HG02623 (cell line): ENCODE measurements at regions not wholly inside any gene's neighbourhood (a gene's known extent, or its start where the extent isn't known, plus 50 kb on each side); places are given as distances from the start of the nearest gene placed in this dataset.
"Not testable (repeated sequence)": the region's sequence is repeated elsewhere in the genome, so short reads cannot be mapped to it uniquely, and the experiment has no call there.

Source experiments
- ATAC-seq: cut with Tn5 transposase; IDR thresholded peaks from one replicate; pipeline ENCODE4 v1.9.1; 2021; ENCODE audit warnings: moderate library complexity; ENCODE audit not compliant: unreplicated experiment

DNA sequence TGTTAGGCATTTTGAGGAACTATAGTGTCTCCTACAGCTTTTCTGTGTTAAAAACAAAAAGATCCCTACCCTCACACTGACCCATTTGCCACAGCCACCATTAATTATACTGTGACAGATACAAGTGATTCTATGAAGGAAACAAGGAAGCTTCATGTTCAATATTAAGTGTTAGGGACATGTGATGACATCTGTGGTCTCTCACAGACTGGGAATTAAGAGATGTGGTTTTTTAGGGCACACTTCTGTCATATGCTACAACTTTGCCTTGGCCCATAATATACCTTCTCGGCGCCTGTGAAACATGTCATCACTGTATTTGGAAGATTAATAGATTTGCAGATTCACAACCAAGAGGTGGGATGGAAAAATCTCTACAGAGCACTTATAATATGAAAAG is 102.9 kb upstream of the TCF21 start:
- ATAC-seq: no peak

DNA sequence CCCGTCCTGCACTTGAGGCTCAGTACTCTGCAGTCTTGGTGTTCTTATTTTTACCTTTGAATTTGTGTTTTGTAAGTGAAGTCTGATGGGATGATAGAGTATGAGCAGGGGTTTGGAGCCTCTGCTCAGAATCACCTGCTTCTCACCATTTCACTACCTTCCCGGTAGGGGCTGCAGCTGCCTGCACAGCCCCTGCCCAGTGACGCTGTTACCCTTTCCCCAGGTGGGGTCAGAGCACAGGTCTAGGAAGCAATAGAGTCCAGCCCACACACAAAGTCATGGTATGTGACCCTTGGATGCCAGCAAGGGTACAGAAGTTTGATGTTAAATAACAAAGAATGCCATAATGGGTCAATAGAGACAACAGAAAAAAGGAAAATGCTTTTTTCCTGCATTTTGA is 101.8 kb upstream of the TCF21 start:
- no peak for ATAC-seq

- ATAC-seq: no peak
Observed at GRCh38 chr6:133787859-133788505, 100.9 kb upstream of the TCF21 start.

DNA sequence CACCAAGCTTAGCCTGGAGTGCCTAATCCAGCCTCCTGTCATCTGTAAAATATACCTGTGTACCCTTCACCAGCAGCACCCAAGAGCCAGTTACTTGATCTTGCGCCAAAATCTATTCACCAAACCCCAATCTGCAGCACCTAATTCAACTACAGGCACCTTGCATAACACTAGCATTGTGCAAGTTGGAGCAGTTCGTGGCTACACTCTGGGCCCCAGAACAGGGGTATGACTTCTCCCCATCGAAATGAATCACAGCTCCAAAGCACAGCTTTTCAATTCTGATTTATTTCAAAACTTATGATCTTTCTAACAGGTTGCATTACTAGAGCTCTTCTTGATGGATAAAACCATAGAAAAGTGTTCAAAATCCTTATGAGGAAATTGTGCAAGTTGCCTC is 100.4 kb upstream of the TCF21 start:
- no peak for ATAC-seq

DNA sequence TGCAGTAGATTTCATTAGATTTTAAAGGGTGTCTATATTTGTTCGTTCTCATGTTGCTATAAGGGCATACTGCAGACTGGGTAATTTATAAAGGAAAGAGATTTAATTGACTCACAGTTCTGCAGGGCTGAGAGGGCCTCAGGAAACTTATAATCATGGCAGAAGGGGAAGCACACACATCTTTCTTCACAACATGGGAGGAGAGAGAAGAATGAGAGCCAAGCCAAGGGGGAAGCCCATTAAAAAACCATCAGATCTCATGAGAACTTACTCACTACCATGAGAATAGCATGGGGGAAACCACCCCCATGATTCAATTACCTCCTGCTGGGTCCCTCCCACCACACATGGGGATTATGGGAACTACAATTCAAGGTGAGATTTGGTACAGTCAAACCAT is 99.5 kb upstream of the TCF21 start:
- ATAC-seq: not testable (repeated sequence)

GRCh38 chr6:133790756-133791155 is 98.2 kb upstream of the TCF21 start:
- not testable (repeated sequence) for ATAC-seq

DNA sequence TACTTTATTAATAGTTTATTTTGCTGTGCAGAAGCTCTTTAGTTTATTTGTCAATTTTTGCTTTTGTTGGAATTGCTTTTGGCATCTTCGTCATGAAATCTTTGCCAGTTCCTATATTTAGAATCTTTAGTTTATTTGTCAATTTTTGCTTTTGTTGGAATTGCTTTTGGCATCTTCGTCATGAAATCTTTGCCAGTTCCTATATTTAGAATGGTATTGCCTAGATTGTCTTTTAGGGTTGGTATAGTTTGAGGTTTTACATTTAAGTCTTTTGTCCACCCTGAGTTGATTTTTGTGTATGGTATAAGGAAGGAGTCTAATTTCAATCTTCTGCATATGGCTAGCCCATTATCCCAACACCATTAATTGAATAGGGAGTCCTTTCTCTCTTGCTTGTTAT is 93.9 kb upstream of the TCF21 start:
- ATAC-seq: not testable (repeated sequence)

GRCh38 chr6:133796235-133796634 is 92.7 kb upstream of the TCF21 start:
- ATAC-seq: no peak

DNA sequence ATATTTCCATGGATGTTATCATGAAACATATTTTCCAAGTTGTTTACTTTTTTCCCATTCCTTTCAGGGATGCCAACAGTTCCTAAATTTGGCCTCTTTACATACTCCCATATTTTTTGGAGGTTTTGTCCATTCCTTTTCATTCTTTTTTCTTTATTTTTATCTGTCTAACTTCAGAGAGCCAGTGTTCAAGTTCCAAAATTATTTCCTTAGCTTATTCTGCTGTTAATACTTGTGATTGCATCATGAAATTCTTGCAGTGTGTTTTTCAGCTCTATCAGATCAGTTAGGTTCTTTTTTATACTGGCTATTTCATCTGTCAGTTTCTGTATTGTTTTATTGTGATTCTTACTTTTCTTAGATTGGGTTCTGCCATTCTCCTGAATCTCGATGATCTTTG is 89.9 kb upstream of the TCF21 start:
- no peak for ATAC-seq

DNA sequence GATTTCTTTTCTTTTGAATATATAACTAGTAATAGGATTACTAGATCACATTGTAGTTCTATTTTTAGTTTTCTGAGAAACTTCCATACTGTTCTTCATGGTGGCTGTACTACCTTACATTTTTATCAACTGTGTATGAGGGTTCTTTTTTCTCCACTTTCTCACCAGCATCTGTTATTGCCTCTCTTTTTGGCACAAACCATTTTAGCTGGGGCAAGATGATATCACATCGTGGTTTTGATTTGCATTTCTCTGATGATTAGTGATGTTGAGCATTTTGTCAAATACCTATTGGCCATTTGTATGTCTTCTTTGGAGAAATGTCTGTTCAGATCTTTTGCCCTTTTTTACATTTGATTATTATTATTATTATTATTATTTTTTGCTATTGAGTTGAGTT is 86.1 kb upstream of the TCF21 start:
- no peak for ATAC-seq

- no peak for ATAC-seq
Observed at GRCh38 chr6:133804265-133804664, 84.6 kb upstream of the TCF21 start.

DNA sequence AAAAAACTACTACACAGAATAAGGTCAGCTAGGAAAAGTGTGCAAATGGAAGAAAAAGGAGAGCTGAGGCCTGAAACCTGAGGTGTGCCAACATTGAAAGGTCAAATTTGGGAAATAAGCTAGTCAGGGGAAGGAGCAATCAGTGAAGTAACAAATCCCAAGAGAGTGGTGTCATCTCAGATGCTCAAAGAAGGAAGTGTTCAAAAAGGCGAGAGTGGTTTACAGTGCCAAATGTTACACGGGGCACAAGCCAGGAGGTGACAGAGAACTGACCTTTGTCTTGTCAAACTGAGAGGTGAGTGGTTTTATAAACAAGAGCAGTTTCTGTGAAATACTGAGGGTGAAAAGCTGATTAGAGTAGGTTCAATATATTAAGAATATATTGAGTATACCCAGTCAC is 83.0 kb upstream of the TCF21 start:
- ATAC-seq: no peak

DNA sequence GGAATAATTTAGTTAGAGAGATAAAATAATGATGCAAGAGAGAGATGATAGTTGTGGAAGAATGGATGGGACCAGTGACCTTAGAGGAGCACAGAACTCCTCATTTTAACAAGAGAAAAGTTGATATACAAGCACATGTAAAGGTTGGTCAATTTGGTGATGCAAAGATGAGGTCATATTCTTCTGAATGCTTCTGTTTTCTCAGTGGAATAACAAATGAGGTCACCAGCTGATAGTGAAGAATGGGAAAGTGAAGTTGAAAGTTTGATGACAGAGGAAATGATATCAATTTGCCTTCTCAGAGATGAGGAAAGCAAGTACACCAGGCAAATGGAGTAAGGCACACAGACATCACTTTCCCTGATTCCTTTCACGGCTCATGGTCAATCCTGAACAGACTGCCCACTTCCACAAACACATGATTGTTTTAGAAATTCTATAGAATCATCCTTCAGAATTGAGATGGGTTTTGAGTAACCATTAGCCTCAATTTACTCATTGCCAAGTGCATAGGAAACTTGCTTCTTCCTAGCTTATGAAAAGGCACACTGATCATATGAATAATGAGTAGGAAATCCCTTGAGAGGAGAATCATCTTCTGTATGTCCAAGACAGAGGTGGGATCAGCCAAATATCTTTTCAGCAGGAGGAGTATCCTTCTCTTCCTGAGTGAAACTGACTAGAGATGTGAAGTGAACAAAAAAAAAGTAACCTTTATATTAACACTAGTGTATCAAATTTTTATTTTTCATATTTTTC is 82.4 kb upstream of the TCF21 start:
- ATAC-seq: no peak

DNA sequence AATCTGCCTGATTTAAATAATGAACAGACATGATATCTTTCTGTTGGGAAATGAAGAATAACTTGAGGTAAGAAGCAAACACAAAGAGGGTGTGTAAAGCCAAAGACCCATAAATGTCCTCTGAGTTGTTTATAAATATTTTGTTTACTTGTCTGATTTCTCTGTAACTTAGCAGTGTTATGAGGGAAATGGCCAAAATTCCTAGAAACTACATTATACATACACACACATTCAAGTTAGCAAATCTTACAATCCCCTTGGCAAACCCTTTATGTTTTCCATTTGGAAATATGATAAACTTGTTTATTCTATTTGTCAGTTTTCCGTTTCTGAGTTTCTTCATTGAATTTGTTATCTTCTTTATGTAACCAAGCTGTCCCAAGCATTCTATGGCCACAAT is 81.4 kb upstream of the TCF21 start:
- ATAC-seq: no peak

- ATAC-seq: no peak
Observed at GRCh38 chr6:133809406-133809805, 79.5 kb upstream of the TCF21 start.

DNA sequence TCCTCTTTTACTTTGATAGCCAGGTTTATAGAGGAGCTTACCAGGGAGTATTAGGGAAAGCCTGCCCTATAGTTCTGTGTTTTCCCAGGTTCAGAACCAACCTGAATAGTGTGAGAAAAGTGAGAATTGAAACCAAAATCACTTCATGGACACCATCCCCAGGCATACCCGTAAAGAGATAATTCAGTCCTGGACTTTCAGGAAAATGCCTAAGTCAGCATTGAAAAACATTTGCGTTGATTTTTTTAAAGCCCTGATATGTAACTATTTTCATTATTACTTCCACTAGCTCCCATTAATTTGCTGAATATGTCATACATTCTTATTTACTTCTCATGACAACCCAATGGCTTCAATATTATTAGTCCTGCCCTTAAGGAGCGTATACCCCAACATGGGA is 77.4 kb upstream of the TCF21 start:
- ATAC-seq: no peak

DNA sequence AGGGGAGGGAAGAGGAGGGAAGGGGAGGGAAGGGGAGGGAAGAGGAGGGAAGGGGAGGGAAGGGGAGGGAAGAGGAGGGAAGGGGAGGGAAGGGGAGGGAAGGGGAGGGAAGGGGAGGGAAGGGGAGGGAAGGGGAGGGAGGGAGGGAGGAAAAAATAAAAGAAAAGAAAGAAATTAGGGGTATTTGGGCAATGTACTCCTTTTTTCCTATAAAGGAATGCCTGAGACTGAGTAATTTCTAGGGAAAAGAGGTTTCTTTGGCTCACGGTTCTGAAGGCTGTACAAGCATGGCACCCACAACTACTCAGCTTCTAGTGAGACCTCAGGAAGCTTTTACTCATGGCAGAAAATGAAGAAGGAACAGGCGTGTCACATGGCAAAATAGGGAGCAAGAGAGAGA is 76.5 kb upstream of the TCF21 start:
- not testable (repeated sequence) for ATAC-seq

DNA sequence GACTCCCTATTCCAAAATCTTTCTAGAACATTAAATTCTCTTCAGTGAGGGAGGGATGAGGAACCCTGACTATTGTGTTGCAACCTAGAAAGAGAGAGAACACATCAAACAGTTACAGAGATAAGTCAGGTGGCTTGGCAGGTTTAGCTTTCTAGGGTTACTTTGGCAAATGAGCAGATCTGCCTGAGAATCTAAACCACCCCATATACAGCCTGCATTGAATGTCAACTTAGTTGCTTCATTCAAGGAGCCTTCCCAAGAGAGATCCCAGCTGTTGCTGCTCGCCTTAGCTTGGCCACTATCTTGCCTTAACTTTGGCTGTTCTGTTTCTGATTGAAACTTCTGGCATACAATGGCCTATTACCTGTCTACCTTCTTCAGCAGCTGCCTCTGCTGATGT is 74.7 kb upstream of the TCF21 start:
- ATAC-seq: no peak

DNA sequence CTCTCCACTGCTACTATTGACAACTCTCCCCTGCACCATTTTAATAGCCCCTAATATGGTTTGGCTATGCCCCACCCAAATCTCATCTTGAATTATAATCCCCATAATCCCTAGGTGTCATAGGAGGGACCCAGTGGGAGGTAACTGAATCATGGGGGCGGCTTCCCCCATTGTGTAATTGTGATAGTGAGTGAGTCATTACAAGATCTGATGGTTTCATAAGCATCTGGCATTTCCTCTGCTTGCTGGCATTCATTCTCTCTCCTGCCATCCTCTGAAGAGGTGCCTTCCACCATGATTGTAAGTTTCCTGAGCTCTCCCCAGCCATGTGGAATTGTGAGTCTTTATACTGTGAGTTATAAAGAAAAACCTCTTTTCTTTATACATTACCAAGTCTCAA is 74.1 kb upstream of the TCF21 start:
- no peak for ATAC-seq

- no peak for ATAC-seq
Observed at GRCh38 chr6:133815313-133815712, 73.6 kb upstream of the TCF21 start.

DNA sequence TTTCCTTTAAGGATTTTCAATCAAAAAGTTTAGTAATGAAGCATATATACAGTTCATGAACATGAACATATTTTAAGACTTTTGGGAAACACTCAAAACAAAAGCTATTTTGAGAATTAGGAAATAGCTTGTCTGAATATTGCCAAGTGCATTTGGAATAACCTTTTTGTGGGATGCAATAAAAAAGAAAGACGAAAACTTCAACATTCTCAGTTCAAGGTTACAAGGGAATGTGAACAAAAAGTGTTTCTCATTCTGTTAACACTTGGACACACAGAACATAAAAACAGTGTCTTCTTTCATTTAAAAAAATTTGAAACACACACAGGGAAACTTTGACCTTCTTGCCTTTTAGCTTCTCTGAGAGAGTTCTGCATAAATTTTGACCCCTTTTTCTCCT is 72.7 kb upstream of the TCF21 start:
- no peak for ATAC-seq

GRCh38 chr6:133817460-133818047 is 71.4 kb upstream of the TCF21 start:
- peak; percentile 59 for ATAC-seq
